Body of pancreas (tissue), 4 donors: ENCODE measurements at regions not wholly inside any gene's neighbourhood (a gene's known extent, or its start where the extent isn't known, plus 50 kb on each side); places are given as distances from the start of the nearest gene placed in this dataset.

ENCODE experiments used
- CTCF ChIP-seq, 7 experiments: fragments of 450-650 bp in 4 of 7; fragments of 200-600 bp in 3 of 7; sonication (generic) in 3 of 7; IDR thresholded peaks; one replicate each; pipeline ENCODE4 v1.5.1; 2016 to 2019; ENCODE audit warnings: antibody characterized with exemption in 7 of 7
- POLR2A ChIP-seq, 3 donors: fragments of 450-650 bp; IDR thresholded peaks; one replicate each; pipeline ENCODE4 v1.6.1; 2016; ENCODE audit warnings: antibody characterized with exemption in 3 of 3, mild to moderate bottlenecking in 2 of 3

GRCh38 chr11:97865424-97866012 is 1155.2 kb upstream of the CNTN5 start:
- TF ChIP-seq CTCF (IDR thresholded peaks at IDR 0.05) (no peak), POLR2A (IDR thresholded peaks at IDR 0.05) (no peak)
